ENCODE measurements at regions not wholly inside any gene's neighbourhood (a gene's known extent, or its start where the extent isn't known, plus 50 kb on each side); places are given as distances from the start of the nearest gene placed in this dataset.
"Not testable (repeated sequence)": the region's sequence is repeated elsewhere in the genome, so short reads cannot be mapped to it uniquely, and the experiment has no call there.

- no peak for DNase-seq (ENCODE audit: low spot score)
Observed at GRCh38 chr4:45477311-45477733, 646.5 kb downstream of the GABRG1 start.

GRCh38 chr4:45475548-45475947, 648.3 kb downstream of the GABRG1 start:
- DNase-seq (ENCODE audit: low spot score), result no peak
- no peak for TF ChIP-seq CTCF (IDR thresholded peaks at IDR 0.05; ENCODE audit: extremely low read depth, missing control alignments)

More at GRCh38 chr4:45477311-45477733, 646.5 kb downstream of the GABRG1 start:
- no peak for TF ChIP-seq CTCF (IDR thresholded peaks at IDR 0.05; ENCODE audit: extremely low read depth, missing control alignments)

GRCh38 chr4:45472490-45472889, 651.4 kb downstream of the GABRG1 start:
- no peak for TF ChIP-seq CTCF (IDR thresholded peaks at IDR 0.05; ENCODE audit: extremely low read depth, missing control alignments)
- DNase-seq (ENCODE audit: low spot score), result no peak

GRCh38 chr4:45471335-45471734, 652.5 kb downstream of the GABRG1 start:
- DNase-seq (ENCODE audit: low spot score), result no peak
- TF ChIP-seq CTCF (IDR thresholded peaks at IDR 0.05; ENCODE audit: extremely low read depth, missing control alignments), result no peak

- no peak for DNase-seq (ENCODE audit: low spot score)
- no peak for TF ChIP-seq CTCF (IDR thresholded peaks at IDR 0.05; ENCODE audit: extremely low read depth, missing control alignments)
Observed at GRCh38 chr4:45467157-45467556, 656.7 kb downstream of the GABRG1 start.

- DNase-seq (ENCODE audit: low spot score), result not testable (repeated sequence)
Observed at GRCh38 chr4:45460157-45460556, 663.7 kb downstream of the GABRG1 start.

GRCh38 chr4:45455217-45455616, 668.6 kb downstream of the GABRG1 start:
- no peak for DNase-seq (ENCODE audit: low spot score)
- no peak for TF ChIP-seq CTCF (IDR thresholded peaks at IDR 0.05; ENCODE audit: extremely low read depth, missing control alignments)

- DNase-seq (ENCODE audit: low spot score), result peak; percentile 36
- no peak for TF ChIP-seq CTCF (IDR thresholded peaks at IDR 0.05; ENCODE audit: extremely low read depth, missing control alignments)
Observed at GRCh38 chr4:45453258-45453853, 670.5 kb downstream of the GABRG1 start.
